Fibroblast of mammary gland (primary cell): ENCODE measurements at regions not wholly inside any gene's neighbourhood (a gene's known extent, or its start where the extent isn't known, plus 50 kb on each side); places are given as distances from the start of the nearest gene placed in this dataset.
A peak's percentile ranks its signal among the peaks of the same experiment; 100 is the strongest.

ENCODE experiments used
- DNase-seq: peaks from one replicate; pipeline ENCODE4 v3.0.0-alpha.2; 2010; ENCODE audit warnings: low read depth
- H3K4me3 ChIP-seq: 2 replicates; pipeline ENCODE4 v1.5.1; 2011; ENCODE audit warnings: low read depth, mild to moderate bottlenecking, low read length, moderate library complexity; ENCODE audit not compliant: control insufficient read depth
- CTCF ChIP-seq: conservative IDR thresholded peaks from 2 replicates; pipeline ENCODE4 v1.5.1; 2011; ENCODE audit warnings: low read depth, low read length, inconsistent platforms; ENCODE audit not compliant: control insufficient read depth, insufficient read depth

- no peak for TF ChIP-seq CTCF
These were observed 151.8 kb upstream of the FAT1 start for GRCh38 chr4:186875476-186875875.

GRCh38 chr4:186876961-186877626, 153.4 kb upstream of the FAT1 start:
- no peak for DNase-seq
- H3K4me3 ChIP-seq = no peak overlapping the region
- TF ChIP-seq CTCF = no peak

More at GRCh38 chr4:186875476-186875875, 151.8 kb upstream of the FAT1 start:
- no peak overlapping the region for H3K4me3 ChIP-seq
- no peak for DNase-seq

- no peak for DNase-seq
These were observed 154.6 kb upstream of the FAT1 start for GRCh38 chr4:186878203-186878776.

GRCh38 chr4:186881521-186882220, 158.0 kb upstream of the FAT1 start:
- TF ChIP-seq CTCF = no peak
- peak; percentile 67 for DNase-seq
- H3K4me3 ChIP-seq = no peak overlapping the region

More at GRCh38 chr4:186878203-186878776, 154.6 kb upstream of the FAT1 start:
- no peak overlapping the region for H3K4me3 ChIP-seq
- no peak for TF ChIP-seq CTCF

GRCh38 chr4:186882293-186882692, 158.6 kb upstream of the FAT1 start:
- DNase-seq = no peak
- no peak overlapping the region for H3K4me3 ChIP-seq
- no peak for TF ChIP-seq CTCF

GRCh38 chr4:186885289-186885688, 161.6 kb upstream of the FAT1 start:
- no peak overlapping the region for H3K4me3 ChIP-seq
- TF ChIP-seq CTCF = no peak
- DNase-seq = no peak
